Left ventricle myocardium inferior (tissue), 1 donor: ENCODE measurements at regions not wholly inside any gene's neighbourhood (a gene's known extent, or its start where the extent isn't known, plus 50 kb on each side); places are given as distances from the start of the nearest gene placed in this dataset.

Source experiments
- DNase-seq: peaks from one replicate; pipeline ENCODE4 v3.0.0-alpha.2; 2020
- H3K27ac ChIP-seq: fragments of 200-600 bp; replicated peaks from 2 replicates; pipeline ENCODE4 v1.8.0; 2021
- H3K27me3 ChIP-seq: fragments of 200-600 bp; 2 replicates; pipeline ENCODE4 v1.8.0; 2021; ENCODE audit warnings: low read depth
- H3K36me3 ChIP-seq: fragments of 200-600 bp; 2 replicates; pipeline ENCODE4 v1.8.0; 2021
- H3K4me1 ChIP-seq: fragments of 200-600 bp; 2 replicates; pipeline ENCODE4 v1.8.0; 2021
- H3K4me3 ChIP-seq: fragments of 200-600 bp; 2 replicates; pipeline ENCODE4 v1.8.0; 2021; ENCODE audit warnings: mild to moderate bottlenecking, moderate library complexity
- H3K9me3 ChIP-seq: fragments of 200-600 bp; replicated peaks from 2 replicates; pipeline ENCODE4 v1.8.0; 2021
- CTCF ChIP-seq: fragments of 200-600 bp; IDR thresholded peaks from 2 replicates; pipeline ENCODE4 v1.8.0; 2021; ENCODE audit warnings: antibody characterized with exemption, mild to moderate bottlenecking, borderline replicate concordance
- intact Hi-C: fragments of 100-400 bp; cut with micrococcal nuclease; formaldehyde crosslinking; loops from one replicate; pipeline ENCODE4 v1.11.0; 2022
- donor health status: DM: no; HTN: yes; CAD: no; lungs with severe emphysema.

- DNase-seq, result no peak
- Histone ChIP-seq H3K9me3 (no peaks in the 10 kb centered on the region), H3K4me1 (peaks cover 46% of the 10 kb centered on the region), H3K27ac (no peak overlapping the region), H3K27me3 (no peaks in the 10 kb centered on the region), H3K4me3 (no peak overlapping the region), H3K36me3 (no peaks in the 10 kb centered on the region)
- no peak for TF ChIP-seq CTCF
- intact Hi-C loops, result no loop called here
Measured at GRCh38 chr20:22794200-22794599, 209.8 kb upstream of the FOXA2 start.

GRCh38 chr20:22795433-22795832 is 211.1 kb upstream of the FOXA2 start:
- H3K4me1 ChIP-seq, result peaks cover 46% of the 10 kb centered on the region
- H3K27me3 ChIP-seq, result peaks cover 2% of the 10 kb centered on the region
- DNase-seq, result no peak
- H3K27ac ChIP-seq, result peak overlapping the region; percentile 73
- intact Hi-C loops, result no loop called here
- H3K4me3 ChIP-seq, result no peak overlapping the region
- H3K9me3 ChIP-seq, result no peaks in the 10 kb centered on the region
- TF ChIP-seq CTCF, result no peak
- H3K36me3 ChIP-seq, result no peaks in the 10 kb centered on the region

GRCh38 chr20:22795871-22796270 is 211.5 kb upstream of the FOXA2 start:
- intact Hi-C loops, result no loop called here
- Histone ChIP-seq H3K4me3 (no peak overlapping the region), H3K36me3 (no peaks in the 10 kb centered on the region)

GRCh38 chr20:22796469-22797077 is 212.2 kb upstream of the FOXA2 start:
- TF ChIP-seq CTCF, result no peak
- H3K4me3 ChIP-seq, result no peak overlapping the region
- H3K27ac ChIP-seq, result peak overlapping the region; percentile 73
- DNase-seq, result no peak
- H3K9me3 ChIP-seq, result no peaks in the 10 kb centered on the region
- H3K4me1 ChIP-seq, result peaks cover 47% of the 10 kb centered on the region
- H3K36me3 ChIP-seq, result no peaks in the 10 kb centered on the region
- intact Hi-C loops, result no loop called here
- H3K27me3 ChIP-seq, result peaks cover 13% of the 10 kb centered on the region

More at GRCh38 chr20:22795871-22796270, 211.5 kb upstream of the FOXA2 start:
- no peaks in the 10 kb centered on the region for H3K9me3 ChIP-seq
- no peak for TF ChIP-seq CTCF
- peak; percentile 37 for DNase-seq
- peaks cover 46% of the 10 kb centered on the region for H3K4me1 ChIP-seq
- peak overlapping the region; percentile 73 for H3K27ac ChIP-seq
- peaks cover 6% of the 10 kb centered on the region for H3K27me3 ChIP-seq

GRCh38 chr20:22797103-22797502 is 212.7 kb upstream of the FOXA2 start:
- no peak overlapping the region for H3K4me3 ChIP-seq
- intact Hi-C loops, result no loop called here
- peak overlapping the region; percentile 73 for H3K27ac ChIP-seq

More at GRCh38 chr20:22797103-22797502, 212.7 kb upstream of the FOXA2 start:
- TF ChIP-seq CTCF, result no peak
- no peaks in the 10 kb centered on the region for H3K9me3 ChIP-seq
- peaks cover 17% of the 10 kb centered on the region for H3K27me3 ChIP-seq
- peaks cover 44% of the 10 kb centered on the region for H3K4me1 ChIP-seq
- no peak for DNase-seq
- H3K36me3 ChIP-seq, result no peaks in the 10 kb centered on the region
